OCI-LY1 (cell line): ENCODE measurements at regions not wholly inside any gene's neighbourhood (a gene's known extent, or its start where the extent isn't known, plus 50 kb on each side); places are given as distances from the start of the nearest gene placed in this dataset.

Experiments used
- H2AFZ ChIP-seq: fragments of 200-600 bp; sonication (generic), shearing (Covaris generic); 2 replicates; pipeline ENCODE4 v1.6.0; 2014; ENCODE audit warnings: antibody characterized with exemption, mild to moderate bottlenecking, low read length
- H3F3A ChIP-seq: fragments of 200-600 bp; sonication (generic), shearing (Covaris generic); 2 replicates; pipeline ENCODE4 v1.6.0; 2014; ENCODE audit warnings: mild to moderate bottlenecking, antibody characterized with exemption, low read length, moderate library complexity; ENCODE audit not compliant: insufficient read depth
- H3K27ac ChIP-seq: fragments of 200-600 bp; sonication (generic); 2 replicates; pipeline ENCODE4 v1.5.1; 2014; ENCODE audit warnings: low read length, mixed run types, mild to moderate bottlenecking, low read depth; ENCODE audit not compliant: poor library complexity, severe bottlenecking
- H3K27me3 ChIP-seq: fragments of 200-600 bp; sonication (generic); 2 replicates; pipeline ENCODE4 v1.6.0; 2014; ENCODE audit warnings: antibody characterized with exemption, mild to moderate bottlenecking, low read length, moderate library complexity; ENCODE audit not compliant: insufficient read depth
- H3K36me3 ChIP-seq: fragments of 200-600 bp; sonication (generic); 2 replicates; pipeline ENCODE4 v1.6.1; 2014; ENCODE audit warnings: mild to moderate bottlenecking, antibody characterized with exemption, low read length, moderate library complexity, mixed read lengths; ENCODE audit not compliant: insufficient read depth
- H3K4me1 ChIP-seq: fragments of 200-600 bp; sonication (generic); 2 replicates; pipeline ENCODE4 v1.5.1; 2014; ENCODE audit warnings: mild to moderate bottlenecking, low read length, moderate library complexity; ENCODE audit not compliant: insufficient read depth, severe bottlenecking
- H3K4me2 ChIP-seq: fragments of 200-600 bp; sonication (generic), shearing (Covaris generic); 2 replicates; pipeline ENCODE4 v1.6.1; 2014; ENCODE audit warnings: low read length
- H3K4me3 ChIP-seq: fragments of 200-600 bp; sonication (generic); 2 replicates; pipeline ENCODE4 v1.5.1; 2014; ENCODE audit warnings: low read length, low read depth, mild to moderate bottlenecking, mixed read lengths; ENCODE audit not compliant: poor library complexity, severe bottlenecking
- H3K79me2 ChIP-seq: fragments of 200-600 bp; shearing (Covaris generic); 2 replicates; pipeline ENCODE4 v1.6.1; 2016; ENCODE audit warnings: mixed run types, low read length, mixed read lengths; ENCODE audit not compliant: insufficient read depth
- H3K9ac ChIP-seq: fragments of 200-600 bp; sonication (generic), shearing (Covaris generic); 2 replicates; pipeline ENCODE4 v1.6.1; 2014; ENCODE audit warnings: mild to moderate bottlenecking, low read length, mixed read lengths
- H3K9me2 ChIP-seq: fragments of 200-600 bp; sonication (generic), shearing (Covaris generic); 2 replicates; pipeline ENCODE4 v1.6.1; 2014; ENCODE audit warnings: low read depth, mild to moderate bottlenecking, low read length, mixed read lengths
- H3K9me3 ChIP-seq: fragments of 200-600 bp; shearing (Covaris generic); 2 replicates; pipeline ENCODE4 v1.6.1; 2014; ENCODE audit warnings: low read length, mixed read lengths
- H4K20me1 ChIP-seq: fragments of 200-600 bp; sonication (generic), shearing (Covaris generic); 2 replicates; pipeline ENCODE4 v1.6.0; 2016; ENCODE audit warnings: mild to moderate bottlenecking, low read length; ENCODE audit not compliant: insufficient read depth
- EZH2 ChIP-seq: fragments of 200-600 bp; sonication (generic), shearing (Covaris generic); IDR thresholded peaks from 2 replicates; pipeline ENCODE4 v1.8.0; 2017; ENCODE audit warnings: borderline replicate concordance, mixed run types, mild to moderate bottlenecking, antibody characterized with exemption, low read length, moderate library complexity, mixed read lengths
- TF ChIP-seq, protein P1 (sequence below): fragments of 200-600 bp; sonication (generic), shearing (Covaris generic); IDR thresholded peaks from 2 replicates; pipeline ENCODE4 v1.5.1; 2017; ENCODE audit warnings: mild to moderate bottlenecking, antibody characterized with exemption, low read length, moderate library complexity, mixed read lengths

DNA sequence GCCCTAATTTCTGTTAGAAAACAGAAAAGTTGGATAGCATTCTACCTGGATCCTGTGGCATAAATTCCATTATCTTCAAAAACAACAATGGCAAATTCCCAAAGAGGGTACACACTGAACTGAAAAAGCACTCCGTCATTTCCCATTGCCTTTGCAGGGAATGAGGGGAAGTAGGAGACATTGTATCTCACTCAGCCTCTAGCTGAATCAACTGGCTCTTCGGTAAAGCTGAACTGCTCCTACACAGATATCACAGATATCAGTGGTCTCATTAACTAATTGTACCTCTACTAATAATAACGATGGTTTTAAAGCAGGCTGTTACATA is 64.2 kb upstream of the PRKAR2B start:
- no peaks in the 10 kb centered on the region for H3K27me3 ChIP-seq
- no peaks in the 10 kb centered on the region for H3K36me3 ChIP-seq
- TF ChIP-seq, protein P1, sequence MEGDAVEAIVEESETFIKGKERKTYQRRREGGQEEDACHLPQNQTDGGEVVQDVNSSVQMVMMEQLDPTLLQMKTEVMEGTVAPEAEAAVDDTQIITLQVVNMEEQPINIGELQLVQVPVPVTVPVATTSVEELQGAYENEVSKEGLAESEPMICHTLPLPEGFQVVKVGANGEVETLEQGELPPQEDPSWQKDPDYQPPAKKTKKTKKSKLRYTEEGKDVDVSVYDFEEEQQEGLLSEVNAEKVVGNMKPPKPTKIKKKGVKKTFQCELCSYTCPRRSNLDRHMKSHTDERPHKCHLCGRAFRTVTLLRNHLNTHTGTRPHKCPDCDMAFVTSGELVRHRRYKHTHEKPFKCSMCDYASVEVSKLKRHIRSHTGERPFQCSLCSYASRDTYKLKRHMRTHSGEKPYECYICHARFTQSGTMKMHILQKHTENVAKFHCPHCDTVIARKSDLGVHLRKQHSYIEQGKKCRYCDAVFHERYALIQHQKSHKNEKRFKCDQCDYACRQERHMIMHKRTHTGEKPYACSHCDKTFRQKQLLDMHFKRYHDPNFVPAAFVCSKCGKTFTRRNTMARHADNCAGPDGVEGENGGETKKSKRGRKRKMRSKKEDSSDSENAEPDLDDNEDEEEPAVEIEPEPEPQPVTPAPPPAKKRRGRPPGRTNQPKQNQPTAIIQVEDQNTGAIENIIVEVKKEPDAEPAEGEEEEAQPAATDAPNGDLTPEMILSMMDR: no peak
- TF ChIP-seq EZH2: no peak
- no peak overlapping the region for H3K27ac ChIP-seq
- H2AFZ ChIP-seq: no peak overlapping the region
- H3K4me3 ChIP-seq: no peak overlapping the region
- H3F3A ChIP-seq: no peaks in the 10 kb centered on the region
- no peaks in the 10 kb centered on the region for H3K9me3 ChIP-seq
- no peaks in the 10 kb centered on the region for H3K4me1 ChIP-seq
- no peak overlapping the region for H3K4me2 ChIP-seq
- no peak overlapping the region for H3K9ac ChIP-seq
- no peaks in the 10 kb centered on the region for H3K79me2 ChIP-seq
- H3K9me2 ChIP-seq: no peaks in the 10 kb centered on the region
- no peaks in the 10 kb centered on the region for H4K20me1 ChIP-seq

DNA sequence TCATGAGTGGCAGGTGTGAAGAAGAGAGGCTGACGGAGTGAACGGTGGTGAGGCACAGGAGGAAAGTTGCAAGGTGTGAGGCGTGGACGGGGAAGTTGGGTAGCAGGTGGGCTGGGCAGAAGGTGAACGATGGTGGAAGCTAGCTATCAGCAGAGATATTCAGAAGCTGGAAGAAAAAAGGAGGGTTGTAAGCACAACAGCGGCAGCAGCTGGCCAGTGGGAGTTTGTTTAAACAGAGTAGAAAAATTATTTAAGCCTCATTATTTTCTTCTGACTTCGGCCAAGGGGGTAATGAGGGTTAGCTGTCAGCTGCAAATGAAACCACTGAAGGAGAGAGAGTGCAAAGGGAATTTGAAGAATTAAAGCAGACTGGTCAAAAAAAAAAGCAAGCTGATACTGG is 62.1 kb upstream of the PRKAR2B start:
- no peaks in the 10 kb centered on the region for H3K27me3 ChIP-seq
- no peak overlapping the region for H3K9ac ChIP-seq

DNA sequence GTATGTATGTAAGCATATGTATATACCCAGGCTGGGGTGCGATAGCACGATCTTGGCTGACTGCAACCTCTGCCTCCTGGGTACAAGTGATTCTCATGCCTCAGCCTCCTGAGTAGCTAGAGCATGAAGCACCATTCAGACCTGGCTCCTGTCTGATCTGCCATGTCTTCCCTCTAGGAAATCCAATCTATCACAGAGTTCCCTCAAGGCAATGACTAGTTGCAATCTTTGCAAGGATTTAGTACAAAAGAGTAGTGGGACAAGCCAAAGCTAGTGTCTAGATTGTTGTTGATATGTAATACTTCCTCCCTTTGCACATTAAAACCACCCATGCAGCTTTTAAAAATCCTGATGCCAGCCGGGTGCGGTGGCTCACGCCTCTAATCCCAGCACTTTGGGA is 60.5 kb upstream of the PRKAR2B start:
- H3K4me2 ChIP-seq: no peak overlapping the region
- H3K27ac ChIP-seq: no peak overlapping the region
- TF ChIP-seq EZH2: no peak
- TF ChIP-seq, protein P1: no peak
- no peaks in the 10 kb centered on the region for H3K9me3 ChIP-seq
- H4K20me1 ChIP-seq: no peaks in the 10 kb centered on the region
- no peaks in the 10 kb centered on the region for H3K4me1 ChIP-seq
- no peaks in the 10 kb centered on the region for H3K9me2 ChIP-seq
- H3K4me3 ChIP-seq: no peak overlapping the region
- no peaks in the 10 kb centered on the region for H3F3A ChIP-seq
- H2AFZ ChIP-seq: no peak overlapping the region
- H3K36me3 ChIP-seq: no peaks in the 10 kb centered on the region
- no peaks in the 10 kb centered on the region for H3K27me3 ChIP-seq
- H3K79me2 ChIP-seq: no peaks in the 10 kb centered on the region
- H3K9ac ChIP-seq: no peak overlapping the region

More for the DNA sequence above, 62.1 kb upstream of the PRKAR2B start:
- Histone ChIP-seq H3K4me3 (no peak overlapping the region), H3K9me3 (no peaks in the 10 kb centered on the region), H3K4me2 (no peak overlapping the region), H3K79me2 (no peaks in the 10 kb centered on the region), H4K20me1 (no peaks in the 10 kb centered on the region), H3F3A (no peaks in the 10 kb centered on the region), H2AFZ (no peak overlapping the region), H3K36me3 (no peaks in the 10 kb centered on the region), H3K9me2 (no peaks in the 10 kb centered on the region), H3K27ac (no peak overlapping the region), H3K4me1 (no peaks in the 10 kb centered on the region)
- TF ChIP-seq EZH2: no peak
- TF ChIP-seq, protein P1: no peak
